GM21381 (cell line): ENCODE measurements at regions not wholly inside any gene's neighbourhood (a gene's known extent, or its start where the extent isn't known, plus 50 kb on each side); places are given as distances from the start of the nearest gene placed in this dataset.

Experiments used
- ATAC-seq: cut with Tn5 transposase; IDR thresholded peaks from one replicate; pipeline ENCODE4 v1.9.1; 2021; ENCODE audit warnings: mild to moderate bottlenecking, moderate library complexity; ENCODE audit not compliant: unreplicated experiment

DNA sequence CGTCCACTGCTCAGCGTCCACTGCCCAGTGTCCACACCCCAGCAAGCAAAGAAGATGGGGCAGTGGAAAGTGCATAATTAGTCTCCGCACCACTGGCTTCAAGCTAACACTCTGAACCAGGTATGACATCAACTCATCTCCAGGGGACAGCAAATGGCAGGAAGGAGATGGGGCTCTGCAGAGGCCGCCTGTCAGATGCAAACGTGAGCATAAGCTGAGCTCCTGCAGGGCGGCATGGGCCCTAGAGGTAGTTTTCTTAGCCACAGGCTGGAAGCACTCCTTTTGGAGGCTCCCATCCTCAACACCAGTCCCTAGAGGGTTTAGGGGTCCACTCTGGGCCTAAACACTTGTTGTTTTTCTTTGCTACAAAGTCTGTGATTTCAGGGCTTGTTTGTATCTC lies 335.8 kb upstream of the MKI67 start:
- ATAC-seq, result no peak

GRCh38 chr10:128462844-128463243 lies 336.6 kb upstream of the MKI67 start:
- ATAC-seq, result no peak

GRCh38 chr10:128463991-128464760 lies 338.0 kb upstream of the MKI67 start:
- ATAC-seq, result no peak

DNA sequence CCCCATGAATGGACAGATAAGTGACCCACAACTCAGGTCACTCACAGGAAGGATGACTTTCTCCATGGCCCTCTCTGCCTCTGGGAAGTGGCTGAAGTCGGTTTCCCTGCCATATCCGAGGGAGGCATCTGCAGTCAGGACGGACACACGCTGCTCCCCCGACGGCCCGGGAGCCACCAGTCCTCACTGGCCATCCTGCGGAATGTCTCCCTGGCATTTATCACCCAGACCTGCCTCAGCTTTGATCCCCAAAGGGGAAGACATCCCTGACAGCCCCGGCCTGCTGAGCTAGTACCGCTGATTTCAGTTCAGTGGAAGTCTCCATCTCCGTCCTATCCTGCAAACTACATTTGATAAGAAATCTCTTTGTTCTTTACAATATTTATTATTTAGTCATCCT lies 339.5 kb upstream of the MKI67 start:
- no peak for ATAC-seq

GRCh38 chr10:128466831-128467371 lies 340.7 kb upstream of the MKI67 start:
- no peak for ATAC-seq

GRCh38 chr10:128468462-128468861 lies 342.2 kb upstream of the MKI67 start:
- ATAC-seq, result no peak

GRCh38 chr10:128469515-128469914 lies 343.3 kb upstream of the MKI67 start:
- ATAC-seq, result no peak

DNA sequence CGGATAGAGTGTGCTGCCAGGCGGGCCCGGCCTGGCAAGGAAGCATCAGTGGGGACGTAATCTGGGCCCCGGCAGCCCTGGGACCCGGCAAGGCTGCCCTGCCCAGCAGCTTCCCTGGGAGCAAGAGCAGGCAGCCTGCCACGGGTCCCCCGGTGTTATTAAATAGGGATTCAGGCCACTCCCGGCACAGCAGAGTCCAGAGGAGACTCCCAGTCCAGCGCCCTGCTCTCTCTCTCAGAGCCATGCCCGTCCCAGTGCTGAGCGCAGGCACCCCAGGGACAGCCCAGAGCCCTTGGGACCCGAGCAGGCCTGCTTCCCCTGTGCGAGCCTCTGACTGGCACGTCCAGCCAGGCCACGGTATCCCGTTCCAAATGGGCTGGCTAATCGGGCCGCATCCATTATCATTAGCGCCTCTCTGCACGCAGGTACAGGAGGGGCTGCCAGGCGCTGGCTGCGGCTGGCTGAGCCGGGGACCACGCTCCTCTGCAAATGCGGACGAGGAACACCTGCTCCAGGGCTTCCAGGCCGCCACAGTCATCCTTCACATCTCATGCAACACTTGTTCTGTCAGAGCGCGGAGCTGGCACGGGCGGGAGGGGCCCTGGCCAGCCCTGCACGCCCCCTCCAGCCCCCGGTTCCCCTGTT lies 344.2 kb upstream of the MKI67 start:
- ATAC-seq, result no peak

DNA sequence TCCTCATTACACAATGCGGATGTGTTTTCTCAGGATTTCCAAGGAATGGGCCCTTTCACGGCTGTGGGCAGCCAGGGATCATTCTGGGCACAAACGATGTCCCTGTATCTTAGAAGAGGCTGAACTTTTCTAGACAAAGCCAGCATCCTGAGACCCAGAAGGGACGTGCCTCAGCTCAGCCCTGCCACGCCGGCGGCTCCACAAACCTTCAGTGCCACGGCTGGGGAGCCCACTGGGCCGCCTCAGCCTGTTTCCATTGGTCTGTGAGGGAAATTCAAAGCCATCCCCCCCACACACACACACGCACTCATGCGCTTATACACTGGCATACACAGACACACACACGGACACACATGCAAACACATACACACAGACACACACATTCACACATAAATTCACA lies 344.9 kb upstream of the MKI67 start:
- no peak for ATAC-seq

- no peak for ATAC-seq
These were observed 346.0 kb upstream of the MKI67 start for GRCh38 chr10:128472196-128472595.

DNA sequence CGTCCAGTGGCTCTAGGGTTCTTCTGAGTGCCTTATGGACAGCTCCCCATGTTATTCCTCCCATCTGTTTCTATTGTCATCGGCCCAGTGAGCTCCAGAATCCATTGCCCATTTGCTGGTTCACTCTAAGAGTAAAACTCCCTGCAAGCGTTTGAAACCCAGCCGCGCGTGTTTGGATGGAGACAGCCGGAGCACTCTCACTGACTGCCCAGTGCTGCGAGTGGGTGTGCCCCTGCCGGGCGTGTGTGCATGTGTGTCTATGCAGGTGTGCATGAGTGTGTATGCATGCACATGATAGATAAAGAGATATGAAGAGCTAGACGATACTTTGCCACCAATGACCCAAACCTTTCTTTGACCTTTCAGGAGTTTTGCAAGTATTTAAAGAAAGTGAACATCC lies 347.2 kb upstream of the MKI67 start:
- ATAC-seq, result no peak

- ATAC-seq, result no peak
These were observed 347.7 kb upstream of the MKI67 start for GRCh38 chr10:128473911-128474310.

- no peak for ATAC-seq
These were observed 348.3 kb upstream of the MKI67 start for GRCh38 chr10:128474571-128474970.

DNA sequence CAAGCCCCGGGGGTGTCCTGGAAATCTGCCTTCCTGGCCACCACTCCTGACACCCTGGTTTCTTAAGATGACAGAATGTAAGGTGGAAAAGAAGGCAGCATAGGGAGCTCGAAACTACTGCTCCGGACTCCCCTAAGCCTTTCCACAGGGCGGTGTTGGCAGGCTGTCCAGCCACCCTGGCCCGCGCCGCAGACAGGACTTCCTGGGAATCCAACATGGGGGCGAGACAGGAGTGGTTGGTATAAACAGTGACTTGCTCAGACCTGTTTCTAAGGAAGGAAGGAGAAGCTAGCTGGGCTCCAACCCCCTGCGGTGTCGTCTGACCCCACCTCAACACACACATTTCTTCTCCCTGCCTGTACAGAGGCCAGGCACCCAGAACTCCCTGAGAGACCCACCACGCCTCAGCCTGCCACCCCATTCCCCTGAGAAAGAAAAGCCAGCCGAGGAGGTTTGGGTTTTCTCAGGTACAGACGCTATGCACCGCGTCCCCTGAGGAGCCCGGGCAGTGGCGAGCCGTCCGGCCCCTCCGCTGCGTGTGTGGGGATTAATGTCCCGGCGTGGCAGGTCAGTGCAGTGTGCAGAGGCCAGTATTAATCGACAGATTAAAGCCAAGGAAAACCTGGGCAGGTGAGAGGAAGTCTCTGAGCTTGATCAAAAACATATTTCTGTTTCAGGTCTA lies 349.6 kb upstream of the MKI67 start:
- no peak for ATAC-seq

DNA sequence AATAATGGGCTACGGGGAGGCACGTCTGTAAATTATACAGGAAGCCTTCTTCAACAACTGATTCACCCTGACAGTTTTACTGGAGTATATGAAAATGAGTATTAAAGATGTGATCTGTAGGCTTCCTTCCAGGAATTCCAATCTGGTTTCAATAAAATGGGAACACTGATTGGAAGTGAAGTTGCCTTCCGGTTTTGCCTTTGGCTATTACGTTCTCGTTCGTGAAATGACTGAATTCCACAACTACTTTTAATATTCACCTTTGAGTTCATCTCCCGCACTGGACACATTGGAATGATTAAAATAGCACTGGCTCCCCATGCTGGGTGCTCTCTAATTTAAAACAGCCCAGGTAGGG lies 350.1 kb upstream of the MKI67 start:
- no peak for ATAC-seq

DNA sequence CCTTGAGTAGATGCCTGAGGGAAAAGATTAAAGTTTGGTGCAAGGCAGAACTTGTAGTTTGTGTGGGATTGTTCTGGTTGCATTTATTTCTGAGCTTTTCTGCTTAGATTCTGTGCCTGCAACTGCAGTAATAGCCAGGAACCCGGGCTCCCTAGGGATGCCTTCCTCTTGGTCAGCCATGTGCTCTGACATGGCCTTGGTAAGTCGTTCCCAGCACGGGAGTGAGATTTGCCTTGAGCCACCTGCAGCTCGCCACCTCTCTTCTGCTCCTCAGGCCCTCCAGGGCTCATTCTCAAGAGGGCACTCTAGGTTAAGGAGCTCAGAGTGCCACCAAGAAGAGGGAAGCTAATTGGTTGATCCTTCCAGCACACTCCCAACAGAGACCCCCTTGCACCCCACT lies 350.6 kb upstream of the MKI67 start:
- no peak for ATAC-seq

DNA sequence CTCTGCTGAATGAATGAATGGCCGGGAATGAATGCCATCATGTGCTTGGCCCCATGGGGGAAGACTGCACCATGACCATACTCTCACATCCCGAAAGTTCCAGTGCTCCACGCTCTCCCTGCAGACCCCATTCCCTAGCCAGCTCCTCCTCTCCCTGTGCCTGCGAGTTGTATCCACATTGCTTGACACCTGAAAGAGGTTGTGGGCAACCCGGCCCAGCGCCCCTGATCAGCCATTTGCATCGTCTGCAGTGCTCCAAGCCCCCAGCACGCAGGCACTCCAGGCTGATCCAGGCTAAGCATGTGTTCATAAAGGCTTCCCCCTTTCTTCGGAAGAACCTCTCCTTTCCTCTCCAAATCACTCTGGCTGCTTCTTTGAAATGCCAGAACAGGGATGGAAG lies 354.4 kb upstream of the MKI67 start:
- no peak for ATAC-seq

- ATAC-seq, result no peak
These were observed 355.1 kb upstream of the MKI67 start for GRCh38 chr10:128481152-128481840.

DNA sequence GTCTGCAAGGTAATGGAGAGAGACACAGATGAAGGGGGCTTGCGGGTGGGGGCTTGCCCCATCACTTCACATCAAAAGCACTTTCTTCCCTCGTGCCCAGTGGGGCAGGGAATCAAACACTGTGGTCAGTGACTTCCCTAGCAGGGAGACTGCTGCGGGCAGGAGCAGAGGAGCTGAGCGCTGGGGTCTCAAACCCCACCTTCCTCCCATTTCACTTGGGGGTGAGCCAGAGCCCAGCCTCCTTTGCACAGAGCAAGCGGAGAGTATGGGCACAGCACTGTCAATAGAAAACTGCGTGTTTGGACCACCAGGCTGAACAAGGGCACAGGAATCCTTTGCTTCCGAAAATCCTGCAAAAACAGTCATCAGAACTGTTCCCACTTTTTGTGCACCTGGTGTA lies 355.8 kb upstream of the MKI67 start:
- ATAC-seq, result no peak

DNA sequence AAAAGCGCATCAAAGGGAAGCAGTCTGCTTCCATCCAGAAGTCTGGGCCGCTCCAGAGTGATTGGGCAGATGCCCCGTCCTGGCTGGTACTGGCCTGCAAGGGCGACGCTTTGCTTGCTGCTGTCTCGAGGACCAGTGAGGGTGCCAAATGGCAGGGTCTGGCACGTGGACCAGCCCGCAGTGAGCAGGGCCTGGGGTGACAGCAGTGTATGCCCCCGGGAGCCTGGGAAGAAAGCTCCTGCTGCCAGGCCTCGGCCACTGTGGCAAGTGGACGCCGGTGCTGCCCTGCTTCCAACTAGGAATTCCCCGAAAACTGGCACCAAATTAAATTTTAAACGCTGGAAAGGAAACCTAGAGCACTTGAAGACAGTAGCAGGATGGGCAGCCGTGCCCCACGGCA lies 357.0 kb upstream of the MKI67 start:
- ATAC-seq, result no peak

GRCh38 chr10:128484041-128484440 lies 357.8 kb upstream of the MKI67 start:
- no peak for ATAC-seq
